Neural cell (in vitro differentiated cells): ENCODE measurements at regions not wholly inside any gene's neighbourhood (a gene's known extent, or its start where the extent isn't known, plus 50 kb on each side); places are given as distances from the start of the nearest gene placed in this dataset.

Source experiments
- H2AFZ ChIP-seq: fragments of 200-600, 300-800 bp; sonication (generic), shearing (Covaris generic); 2 replicates; pipeline ENCODE4 v1.6.0; 2014; ENCODE audit warnings: low read depth, mild to moderate bottlenecking, antibody characterized with exemption, low read length, moderate library complexity
- H3F3A ChIP-seq: fragments of 200-600 bp; shearing (Covaris generic); 2 replicates; pipeline ENCODE4 v1.6.1; 2016; ENCODE audit warnings: mild to moderate bottlenecking, moderate library complexity, mixed read lengths, antibody characterized with exemption, low read length; ENCODE audit not compliant: insufficient read depth, poor library complexity, severe bottlenecking
- H3K27ac ChIP-seq: fragments of 200-600, 300-800 bp; sonication (generic), shearing (Covaris generic); 2 replicates; pipeline ENCODE4 v1.5.1; 2014; ENCODE audit warnings: mild to moderate bottlenecking, low read length, moderate library complexity
- H3K27me3 ChIP-seq: fragments of 300-800, 200-600 bp; sonication (generic), shearing (Covaris generic); 2 replicates; pipeline ENCODE4 v1.6.0; 2014; ENCODE audit warnings: mild to moderate bottlenecking, low read depth, low read length, moderate library complexity; ENCODE audit not compliant: insufficient read depth
- H3K36me3 ChIP-seq: fragments of 300-800, 200-600 bp; sonication (generic), shearing (Covaris generic); 2 replicates; pipeline ENCODE4 v1.5.1; 2014; ENCODE audit warnings: mild to moderate bottlenecking, antibody characterized with exemption, low read length, moderate library complexity; ENCODE audit not compliant: insufficient read depth
- H3K4me2 ChIP-seq: fragments of 300-800, 200-600 bp; sonication (generic), shearing (Covaris generic); 2 replicates; pipeline ENCODE4 v1.6.0; 2014; ENCODE audit warnings: mild to moderate bottlenecking, low read length
- H3K4me3 ChIP-seq: fragments of 300-800, 200-600 bp; sonication (generic), shearing (Covaris generic); 2 replicates; pipeline ENCODE4 v1.5.1; 2014; ENCODE audit warnings: mild to moderate bottlenecking, low read length, moderate library complexity
- H3K79me2 ChIP-seq: fragments of 200-600 bp; shearing (Covaris generic); replicated peaks from 2 replicates; pipeline ENCODE4 v1.6.0; 2014; ENCODE audit warnings: mild to moderate bottlenecking, low read length, moderate library complexity; ENCODE audit not compliant: insufficient read depth
- H3K9ac ChIP-seq: fragments of 300-800, 200-600 bp; sonication (generic), shearing (Covaris generic); 2 replicates; pipeline ENCODE4 v1.6.1; 2016; ENCODE audit warnings: mild to moderate bottlenecking, low read length, mixed read lengths
- H3K9me2 ChIP-seq: fragments of 200-600 bp; shearing (Covaris generic); 2 replicates; pipeline ENCODE4 v1.6.1; 2016; ENCODE audit warnings: mild to moderate bottlenecking, low read length, mixed read lengths; ENCODE audit not compliant: insufficient read depth
- H3K9me3 ChIP-seq: fragments of 200-600, 300-800 bp; sonication (generic), shearing (Covaris generic); 2 replicates; pipeline ENCODE4 v1.6.1; 2016; ENCODE audit warnings: mild to moderate bottlenecking, mixed run types, low read length, moderate library complexity, mixed read lengths
- H4K20me1 ChIP-seq: fragments of 200-600 bp; shearing (Covaris generic); 2 replicates; pipeline ENCODE4 v1.6.1; 2016; ENCODE audit warnings: mild to moderate bottlenecking, mixed run types; ENCODE audit not compliant: insufficient read depth
- CTCF ChIP-seq: fragments of 450-650 bp; IDR thresholded peaks from 2 replicates; pipeline ENCODE4 v1.5.1; 2014; ENCODE audit warnings: antibody characterized with exemption, mild to moderate bottlenecking, moderate library complexity; ENCODE audit not compliant: poor library complexity, severe bottlenecking
- EP300 ChIP-seq: fragments of 450-650 bp; conservative IDR thresholded peaks from 2 replicates; pipeline ENCODE4 v1.6.1; 2014; ENCODE audit warnings: antibody characterized with exemption, mild to moderate bottlenecking, moderate library complexity; ENCODE audit not compliant: poor library complexity, severe bottlenecking
- EZH2 ChIP-seq: fragments of 200-600, 300-800 bp; shearing (Covaris generic), sonication (generic); IDR thresholded peaks from 2 replicates; pipeline ENCODE4 v1.6.1; 2014; ENCODE audit warnings: antibody characterized with exemption, low read length, borderline replicate concordance, mild to moderate bottlenecking; ENCODE audit not compliant: insufficient read depth, poor library complexity, severe bottlenecking
- MXI1 ChIP-seq: fragments of 450-650 bp; conservative IDR thresholded peaks from 2 replicates; pipeline ENCODE4 v1.6.1; 2014; ENCODE audit warnings: antibody characterized with exemption, mild to moderate bottlenecking; ENCODE audit not compliant: poor library complexity, severe bottlenecking
- POLR2AphosphoS5 ChIP-seq: IDR thresholded peaks from 2 replicates; pipeline ENCODE4 v1.6.1; 2012
- RAD21 ChIP-seq: fragments of 450-650 bp; conservative IDR thresholded peaks from 2 replicates; pipeline ENCODE4 v1.6.1; 2014; ENCODE audit warnings: antibody characterized with exemption, mild to moderate bottlenecking, moderate library complexity
- SMC3 ChIP-seq: fragments of 450-650 bp; conservative IDR thresholded peaks from 2 replicates; pipeline ENCODE4 v1.6.1; 2014; ENCODE audit warnings: antibody characterized with exemption, mild to moderate bottlenecking, moderate library complexity; ENCODE audit not compliant: poor library complexity
- TAF1 ChIP-seq: IDR thresholded peaks from 2 replicates; pipeline ENCODE4 v1.6.1; 2012; ENCODE audit warnings: low read depth
- TF ChIP-seq, protein P1 (sequence below): IDR thresholded peaks from 2 replicates; pipeline ENCODE4 v1.6.1; 2012; ENCODE audit warnings: borderline replicate concordance

GRCh38 chr11:130533871-130534270 lies 85.4 kb downstream of the ADAMTS15 start:
- Histone ChIP-seq H3K27me3 (no peaks in the 10 kb centered on the region), H3K4me3 (no peak overlapping the region), H3K36me3 (no peaks in the 10 kb centered on the region), H3K9ac (no peak overlapping the region), H3K4me2 (no peak overlapping the region), H3K79me2 (no peaks in the 10 kb centered on the region), H4K20me1 (no peaks in the 10 kb centered on the region), H3K27ac (no peak overlapping the region), H2AFZ (no peak overlapping the region), H3K9me3 (no peaks in the 10 kb centered on the region), H3K9me2 (no peaks in the 10 kb centered on the region), H3F3A (no peaks in the 10 kb centered on the region)
- no peak for TF ChIP-seq CTCF
- no peak for TF ChIP-seq TAF1
- TF ChIP-seq EZH2: no peak
- no peak for TF ChIP-seq POLR2AphosphoS5
- no peak for TF ChIP-seq SMC3
- TF ChIP-seq, protein P1, sequence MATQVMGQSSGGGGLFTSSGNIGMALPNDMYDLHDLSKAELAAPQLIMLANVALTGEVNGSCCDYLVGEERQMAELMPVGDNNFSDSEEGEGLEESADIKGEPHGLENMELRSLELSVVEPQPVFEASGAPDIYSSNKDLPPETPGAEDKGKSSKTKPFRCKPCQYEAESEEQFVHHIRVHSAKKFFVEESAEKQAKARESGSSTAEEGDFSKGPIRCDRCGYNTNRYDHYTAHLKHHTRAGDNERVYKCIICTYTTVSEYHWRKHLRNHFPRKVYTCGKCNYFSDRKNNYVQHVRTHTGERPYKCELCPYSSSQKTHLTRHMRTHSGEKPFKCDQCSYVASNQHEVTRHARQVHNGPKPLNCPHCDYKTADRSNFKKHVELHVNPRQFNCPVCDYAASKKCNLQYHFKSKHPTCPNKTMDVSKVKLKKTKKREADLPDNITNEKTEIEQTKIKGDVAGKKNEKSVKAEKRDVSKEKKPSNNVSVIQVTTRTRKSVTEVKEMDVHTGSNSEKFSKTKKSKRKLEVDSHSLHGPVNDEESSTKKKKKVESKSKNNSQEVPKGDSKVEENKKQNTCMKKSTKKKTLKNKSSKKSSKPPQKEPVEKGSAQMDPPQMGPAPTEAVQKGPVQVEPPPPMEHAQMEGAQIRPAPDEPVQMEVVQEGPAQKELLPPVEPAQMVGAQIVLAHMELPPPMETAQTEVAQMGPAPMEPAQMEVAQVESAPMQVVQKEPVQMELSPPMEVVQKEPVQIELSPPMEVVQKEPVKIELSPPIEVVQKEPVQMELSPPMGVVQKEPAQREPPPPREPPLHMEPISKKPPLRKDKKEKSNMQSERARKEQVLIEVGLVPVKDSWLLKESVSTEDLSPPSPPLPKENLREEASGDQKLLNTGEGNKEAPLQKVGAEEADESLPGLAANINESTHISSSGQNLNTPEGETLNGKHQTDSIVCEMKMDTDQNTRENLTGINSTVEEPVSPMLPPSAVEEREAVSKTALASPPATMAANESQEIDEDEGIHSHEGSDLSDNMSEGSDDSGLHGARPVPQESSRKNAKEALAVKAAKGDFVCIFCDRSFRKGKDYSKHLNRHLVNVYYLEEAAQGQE: no peak
- TF ChIP-seq EP300: no peak
- no peak for TF ChIP-seq RAD21
- no peak for TF ChIP-seq MXI1

GRCh38 chr11:130534551-130534950 lies 86.1 kb downstream of the ADAMTS15 start:
- Histone ChIP-seq H2AFZ (no peak overlapping the region), H3K9me3 (no peaks in the 10 kb centered on the region), H3K9me2 (no peaks in the 10 kb centered on the region), H3K79me2 (no peaks in the 10 kb centered on the region), H4K20me1 (no peaks in the 10 kb centered on the region), H3K27me3 (no peaks in the 10 kb centered on the region), H3K4me3 (no peak overlapping the region), H3K4me2 (no peak overlapping the region), H3K36me3 (no peaks in the 10 kb centered on the region), H3K27ac (no peak overlapping the region), H3F3A (no peaks in the 10 kb centered on the region), H3K9ac (no peak overlapping the region)
- TF ChIP-seq, protein P1: no peak
- no peak for TF ChIP-seq RAD21
